Esophagus muscularis mucosa (tissue), 3 donors: ENCODE measurements at regions not wholly inside any gene's neighbourhood (a gene's known extent, or its start where the extent isn't known, plus 50 kb on each side); places are given as distances from the start of the nearest gene placed in this dataset.

ENCODE experiments used
- EP300 ChIP-seq: sonication (generic); formaldehyde crosslinking; IDR thresholded peaks from one replicate; pipeline ENCODE4 v1.6.1; 2017; ENCODE audit warnings: antibody characterized with exemption
- TF ChIP-seq, protein P1 (sequence below), 3 experiments: fragments of 200-600 bp in 2 of 3; fragments of 450-650 bp in 1 of 3; sonication (generic) in 2 of 3; IDR thresholded peaks; one replicate each; pipeline ENCODE4 v1.5.1; 2017 to 2019; ENCODE audit warnings: antibody characterized with exemption in 3 of 3, mild to moderate bottlenecking in 2 of 3, moderate library complexity in 1 of 3

DNA sequence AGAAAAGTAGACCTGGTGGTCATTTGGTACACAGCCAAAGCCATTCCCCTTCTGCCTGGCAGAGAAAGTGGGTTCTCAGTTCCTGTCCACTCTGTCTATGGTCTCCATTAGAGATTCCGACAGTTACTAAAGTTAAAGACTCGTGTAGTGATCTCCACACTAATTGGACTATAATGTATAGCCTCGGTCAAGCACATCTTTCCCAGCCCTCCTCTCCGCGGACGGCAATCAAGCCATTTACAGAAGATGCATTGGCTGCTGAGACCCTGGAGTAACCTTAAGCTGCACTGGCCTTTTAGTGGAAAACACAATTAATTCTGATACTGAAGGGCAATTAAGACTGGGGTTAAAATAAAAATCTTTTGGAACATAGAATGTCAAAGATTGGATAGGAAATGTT is 865.3 kb downstream of the MCTP2 start:
- TF ChIP-seq, protein P1, sequence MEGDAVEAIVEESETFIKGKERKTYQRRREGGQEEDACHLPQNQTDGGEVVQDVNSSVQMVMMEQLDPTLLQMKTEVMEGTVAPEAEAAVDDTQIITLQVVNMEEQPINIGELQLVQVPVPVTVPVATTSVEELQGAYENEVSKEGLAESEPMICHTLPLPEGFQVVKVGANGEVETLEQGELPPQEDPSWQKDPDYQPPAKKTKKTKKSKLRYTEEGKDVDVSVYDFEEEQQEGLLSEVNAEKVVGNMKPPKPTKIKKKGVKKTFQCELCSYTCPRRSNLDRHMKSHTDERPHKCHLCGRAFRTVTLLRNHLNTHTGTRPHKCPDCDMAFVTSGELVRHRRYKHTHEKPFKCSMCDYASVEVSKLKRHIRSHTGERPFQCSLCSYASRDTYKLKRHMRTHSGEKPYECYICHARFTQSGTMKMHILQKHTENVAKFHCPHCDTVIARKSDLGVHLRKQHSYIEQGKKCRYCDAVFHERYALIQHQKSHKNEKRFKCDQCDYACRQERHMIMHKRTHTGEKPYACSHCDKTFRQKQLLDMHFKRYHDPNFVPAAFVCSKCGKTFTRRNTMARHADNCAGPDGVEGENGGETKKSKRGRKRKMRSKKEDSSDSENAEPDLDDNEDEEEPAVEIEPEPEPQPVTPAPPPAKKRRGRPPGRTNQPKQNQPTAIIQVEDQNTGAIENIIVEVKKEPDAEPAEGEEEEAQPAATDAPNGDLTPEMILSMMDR (IDR thresholded peaks at IDR 0.05), result no peak
- no peak for TF ChIP-seq EP300
